Medulla oblongata (tissue), 1 donor: ENCODE measurements at regions not wholly inside any gene's neighbourhood (a gene's known extent, or its start where the extent isn't known, plus 50 kb on each side); places are given as distances from the start of the nearest gene placed in this dataset.
"Not testable (repeated sequence)": the region's sequence is repeated elsewhere in the genome, so short reads cannot be mapped to it uniquely, and the experiment has no call there.

Experiments
- DNase-seq: peaks from one replicate; pipeline ENCODE4 v3.0.0-alpha.2; 2015; ENCODE audit errors: extremely low spot score

DNA sequence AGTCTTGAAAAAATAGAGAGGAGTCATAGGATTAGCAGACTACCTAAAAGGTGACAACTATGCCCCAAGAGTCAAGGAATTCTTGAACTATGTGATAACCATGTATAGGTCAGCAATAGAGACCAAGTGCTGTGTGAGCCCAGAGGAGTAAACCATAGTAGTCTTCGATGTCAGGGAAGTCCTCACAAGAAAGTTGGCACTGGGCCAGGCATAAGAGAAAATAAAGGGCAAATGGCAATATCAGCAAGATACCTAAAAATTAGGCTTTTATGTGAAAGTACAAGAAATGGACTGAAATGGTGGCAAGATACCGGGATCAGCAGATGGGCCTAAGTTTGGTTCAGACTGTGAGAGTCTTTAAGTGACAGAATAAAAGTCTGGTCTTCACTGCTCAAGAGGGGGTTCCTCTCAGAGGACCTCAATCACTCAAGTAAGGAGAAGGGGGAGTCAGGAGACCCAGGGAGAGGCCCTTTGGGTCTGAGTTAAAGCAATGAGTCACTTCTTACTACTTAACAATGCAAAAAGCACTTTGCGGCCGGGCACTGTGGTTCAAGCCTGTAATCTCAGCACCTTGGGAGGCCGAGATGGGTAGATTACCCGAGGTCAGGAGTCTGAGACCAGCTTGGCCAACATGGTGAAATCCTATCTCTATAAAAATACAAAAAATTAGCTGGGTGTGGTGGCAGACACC lies 95.0 kb downstream of the TEX35 start:
- no peak for DNase-seq

DNA sequence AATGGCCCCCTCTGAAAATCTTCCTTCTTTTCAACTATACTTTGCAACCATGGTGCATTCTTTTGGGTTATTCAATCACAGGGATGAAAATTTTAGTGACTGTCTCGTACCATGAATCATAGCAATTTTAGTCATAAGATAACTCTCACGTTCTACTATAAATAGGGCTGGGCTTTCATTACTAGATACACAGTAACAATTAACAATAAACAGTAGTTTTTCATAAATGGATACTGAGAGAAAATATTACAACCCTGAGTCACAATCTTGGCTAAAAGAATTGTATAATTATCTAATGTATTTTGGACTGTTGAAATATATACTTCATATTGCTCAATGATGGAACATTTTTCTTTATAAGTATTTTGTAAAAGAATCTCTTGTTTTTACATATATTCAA lies 96.1 kb downstream of the TEX35 start:
- DNase-seq, result no peak

DNA sequence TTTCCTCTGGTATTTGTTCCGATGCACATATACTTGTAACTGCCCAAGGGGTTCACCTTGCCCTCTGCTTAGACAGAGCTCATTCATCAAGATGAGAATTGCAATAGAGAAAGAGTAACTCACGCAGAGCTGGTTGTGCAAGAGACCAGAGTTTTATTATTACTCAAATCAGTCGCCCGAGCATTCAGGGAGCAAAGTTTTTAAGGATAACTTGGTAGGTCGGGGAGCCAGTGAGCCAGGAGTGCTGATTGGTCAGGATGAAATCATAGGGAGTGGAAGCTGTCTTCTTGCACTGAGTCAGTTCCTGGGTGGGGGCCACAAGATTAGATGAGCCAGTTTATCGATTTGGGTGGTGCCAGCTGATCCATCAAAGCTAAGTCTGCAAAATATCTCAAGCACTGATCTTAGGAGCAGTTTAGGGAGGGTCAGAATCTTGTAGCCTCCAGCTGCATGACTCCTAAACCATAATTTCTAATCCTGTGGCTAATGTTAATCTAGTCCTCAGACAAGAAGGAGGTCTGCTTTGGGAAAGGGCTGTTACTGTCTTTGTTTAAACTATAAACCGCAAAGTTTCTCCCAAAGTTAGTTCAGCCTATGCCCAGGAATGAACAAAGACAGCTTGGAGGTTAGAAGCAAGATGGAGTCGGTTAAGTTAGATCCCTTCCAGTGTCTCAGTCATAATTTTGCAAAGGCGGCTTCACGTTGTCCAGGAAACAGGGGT lies 97.9 kb downstream of the TEX35 start:
- DNase-seq, result not testable (repeated sequence)

DNA sequence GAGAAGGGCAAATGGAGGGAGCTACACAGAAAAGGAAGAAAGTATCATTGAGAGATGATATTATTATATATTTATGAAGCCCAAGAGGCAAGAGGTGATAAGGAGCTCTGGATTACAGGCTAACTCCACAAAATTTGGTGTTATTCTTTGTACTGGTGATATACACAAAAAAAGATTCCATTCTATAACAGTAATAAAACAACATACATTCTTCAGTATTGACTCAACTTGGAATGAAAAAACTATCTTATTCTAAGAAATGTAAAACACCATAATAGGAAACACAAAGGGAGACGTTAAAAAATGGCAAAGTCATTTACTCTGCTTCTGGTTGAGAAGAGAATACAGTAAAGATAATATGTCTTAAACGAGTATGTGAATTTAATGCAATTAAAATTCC lies 99.4 kb downstream of the TEX35 start:
- no peak for DNase-seq

DNA sequence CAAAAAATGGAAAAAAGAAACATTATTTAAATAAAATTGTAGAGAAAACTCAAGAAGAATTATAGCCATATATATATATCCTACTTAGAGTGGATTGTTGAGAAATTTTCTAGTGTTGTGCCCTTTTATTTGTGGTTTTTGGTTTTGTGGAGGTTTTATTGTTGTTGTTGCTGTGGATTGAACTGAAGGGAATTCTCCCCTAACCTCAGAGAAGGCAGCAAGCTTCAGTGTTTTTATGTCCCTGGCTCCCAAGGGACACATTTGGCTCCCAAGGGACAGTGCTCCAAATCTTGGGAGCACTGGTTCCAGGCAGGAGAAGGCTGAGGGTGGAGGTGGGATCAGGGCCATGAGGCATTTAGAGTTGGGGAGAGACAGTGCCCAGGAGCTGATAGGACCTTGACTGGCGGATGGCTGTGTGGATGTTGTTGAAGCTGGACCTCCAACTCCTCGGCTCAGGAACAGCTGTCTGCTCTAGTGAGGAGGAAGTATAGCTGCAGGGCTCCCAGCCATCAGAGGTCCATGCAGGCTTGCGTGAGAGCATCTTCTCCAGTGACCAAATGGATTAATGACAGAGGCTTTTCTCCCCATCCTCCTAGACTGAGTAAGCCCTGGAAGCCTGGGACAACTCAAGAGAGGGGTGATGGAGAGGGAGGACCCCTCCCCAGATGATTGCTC lies 100.5 kb downstream of the TEX35 start:
- DNase-seq, result no peak

DNA sequence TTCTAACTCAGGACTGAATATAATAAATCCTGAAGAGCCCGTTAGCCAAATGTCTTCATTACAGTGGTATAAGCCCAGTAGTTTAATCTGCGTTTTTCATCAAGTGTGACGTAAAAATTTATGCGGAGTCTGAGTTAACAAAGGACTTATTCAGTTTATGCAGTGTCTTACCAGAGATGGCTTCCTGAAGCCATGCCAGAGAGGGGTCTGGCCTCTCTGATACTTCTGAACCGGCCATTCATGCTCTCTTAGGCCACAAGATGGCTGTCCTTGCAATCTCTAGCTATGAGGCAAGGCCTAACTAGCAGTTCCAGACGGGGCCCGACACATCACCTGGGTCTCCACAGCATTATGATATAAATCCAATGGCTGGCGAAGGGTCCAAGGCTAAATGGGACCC lies 101.4 kb downstream of the TEX35 start:
- no peak for DNase-seq

DNA sequence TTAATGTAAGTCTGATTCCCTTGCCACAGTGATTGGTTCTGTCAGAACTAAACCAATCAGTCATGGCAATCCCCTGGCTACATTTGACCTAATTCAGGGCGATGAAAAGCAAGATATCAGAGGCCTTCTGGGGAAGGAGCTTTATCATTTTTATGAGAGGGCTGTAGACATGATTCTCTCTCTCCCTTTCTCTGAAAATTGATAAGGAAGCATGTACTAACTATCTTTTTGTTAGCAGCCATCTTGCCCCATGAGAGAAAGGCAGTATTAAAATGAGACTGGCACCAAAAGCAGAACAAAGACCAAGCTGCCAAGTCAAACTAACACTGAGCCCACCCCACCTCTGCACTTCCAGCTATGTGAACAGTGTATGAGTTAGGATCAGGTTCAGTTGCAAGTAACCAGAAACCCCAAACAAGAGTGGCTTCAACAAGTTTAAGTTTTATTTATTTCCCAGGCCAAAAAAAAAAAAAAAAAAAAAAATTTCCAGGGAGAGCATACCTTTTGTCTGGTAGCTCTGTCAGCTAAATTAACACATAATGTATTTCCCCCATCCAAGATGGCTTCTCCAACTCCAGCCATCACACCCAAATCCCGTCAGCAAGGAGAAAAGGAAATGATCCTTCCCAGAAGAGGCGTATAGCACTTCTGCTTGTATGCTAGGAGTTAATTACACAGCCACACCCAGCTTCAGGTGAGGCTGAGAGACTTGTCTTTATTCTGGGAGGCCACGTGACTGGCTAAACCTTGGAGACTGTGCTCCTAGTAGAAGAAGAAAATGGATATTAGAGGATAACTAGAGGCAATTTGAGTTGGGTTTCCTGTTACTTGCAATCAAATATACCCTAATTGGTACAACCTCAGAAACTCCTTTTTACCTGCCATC lies 105.8 kb upstream of the RALGPS2 start:
- DNase-seq, result no peak

DNA sequence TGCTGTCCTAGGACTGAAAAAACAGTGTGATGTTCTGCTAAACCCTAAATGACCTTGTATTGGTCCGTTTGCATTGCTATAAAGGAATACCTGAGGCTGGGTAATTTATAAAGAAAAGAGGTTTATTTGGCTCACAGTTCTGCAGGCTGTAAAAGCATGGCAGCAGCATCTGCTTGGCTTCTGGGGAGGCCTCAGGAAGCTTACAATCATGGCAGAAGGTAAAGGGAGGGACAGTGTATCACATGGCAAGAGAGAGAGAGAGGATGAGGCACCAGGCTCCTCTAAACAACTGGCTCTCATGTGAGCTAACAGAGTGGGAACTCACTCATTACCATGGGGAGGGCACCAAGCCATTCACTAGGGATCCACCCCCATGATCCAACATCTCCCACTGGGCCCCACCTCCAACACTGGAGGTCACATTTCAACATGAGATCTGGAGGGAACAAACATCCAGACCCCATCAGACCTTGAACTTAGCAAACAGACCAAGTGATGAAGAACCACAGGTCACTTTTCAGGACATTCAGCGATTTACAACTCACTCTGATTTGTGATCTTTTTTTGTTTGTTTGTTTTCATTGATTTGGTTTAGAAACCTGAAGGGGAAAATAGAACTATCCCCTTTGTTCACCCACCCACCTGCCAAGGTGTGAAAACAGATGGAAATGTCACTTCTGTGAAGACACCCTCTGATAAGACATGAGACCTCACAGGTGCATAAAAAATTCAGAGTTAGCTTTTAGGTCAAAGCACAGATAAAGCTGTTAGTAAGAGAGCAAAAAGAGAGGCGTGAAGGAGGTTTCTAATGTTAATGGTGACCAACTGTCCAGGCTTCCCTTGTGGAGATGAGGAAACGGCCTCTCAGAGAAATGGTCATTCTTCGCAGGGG lies 104.2 kb upstream of the RALGPS2 start:
- no peak for DNase-seq

DNA sequence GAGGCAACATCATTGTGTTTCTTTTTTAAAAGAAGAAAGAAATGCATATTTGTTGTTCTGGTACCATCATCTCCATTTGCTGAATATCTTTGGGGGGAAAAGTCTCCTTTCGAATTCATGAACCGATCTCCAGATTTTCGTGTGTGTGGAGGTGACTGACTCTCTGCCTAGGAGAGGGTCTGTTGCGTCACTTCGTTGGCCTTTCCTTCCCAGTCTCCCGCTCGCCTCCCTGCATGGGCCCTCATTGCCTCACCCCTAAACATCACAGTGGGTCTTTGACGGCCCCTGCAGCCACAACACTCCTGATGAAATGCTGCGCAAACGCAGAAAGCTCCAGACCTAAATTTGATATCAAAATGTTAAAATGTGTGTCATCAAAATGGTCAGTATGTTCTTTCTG lies 103.2 kb upstream of the RALGPS2 start:
- no peak for DNase-seq

DNA sequence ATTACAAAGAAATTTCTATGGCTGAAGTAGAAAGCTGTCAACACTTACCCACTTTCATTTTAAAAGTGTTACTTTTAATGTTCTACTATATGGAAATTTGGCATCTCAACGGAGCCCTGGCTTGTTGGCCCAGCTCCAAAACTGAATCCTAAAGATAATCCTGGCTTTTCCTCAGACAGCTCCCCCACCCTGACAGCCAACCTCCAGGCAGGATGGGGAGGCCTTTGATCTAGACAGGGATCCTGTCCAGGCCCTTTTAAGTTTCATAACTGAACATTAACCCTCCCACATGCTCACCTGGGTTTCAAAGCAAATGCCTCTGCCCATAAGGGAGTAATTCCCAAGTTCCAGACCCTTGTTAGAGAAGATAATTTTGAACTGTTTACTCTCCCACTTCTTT lies 99.3 kb upstream of the RALGPS2 start:
- no peak for DNase-seq

DNA sequence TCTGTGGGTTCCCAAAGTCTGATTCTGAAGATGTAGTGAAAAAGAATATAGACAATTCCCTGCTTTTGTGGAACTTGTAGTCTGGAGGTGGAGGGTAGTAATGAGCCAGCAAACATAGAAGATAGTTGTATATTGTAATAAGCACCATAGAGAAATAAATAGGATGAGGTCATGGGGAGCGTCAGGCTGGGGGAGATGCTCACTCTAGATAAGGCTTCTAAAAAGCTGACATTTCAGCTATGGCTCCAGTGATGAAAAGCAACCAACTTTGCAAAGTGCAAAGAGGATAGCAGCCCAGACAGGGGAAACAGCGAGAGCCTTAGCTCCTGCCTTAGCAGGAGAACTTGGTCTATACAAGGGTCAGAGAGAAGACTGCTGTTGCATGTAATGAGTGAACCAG lies 98.0 kb upstream of the RALGPS2 start:
- DNase-seq, result no peak

DNA sequence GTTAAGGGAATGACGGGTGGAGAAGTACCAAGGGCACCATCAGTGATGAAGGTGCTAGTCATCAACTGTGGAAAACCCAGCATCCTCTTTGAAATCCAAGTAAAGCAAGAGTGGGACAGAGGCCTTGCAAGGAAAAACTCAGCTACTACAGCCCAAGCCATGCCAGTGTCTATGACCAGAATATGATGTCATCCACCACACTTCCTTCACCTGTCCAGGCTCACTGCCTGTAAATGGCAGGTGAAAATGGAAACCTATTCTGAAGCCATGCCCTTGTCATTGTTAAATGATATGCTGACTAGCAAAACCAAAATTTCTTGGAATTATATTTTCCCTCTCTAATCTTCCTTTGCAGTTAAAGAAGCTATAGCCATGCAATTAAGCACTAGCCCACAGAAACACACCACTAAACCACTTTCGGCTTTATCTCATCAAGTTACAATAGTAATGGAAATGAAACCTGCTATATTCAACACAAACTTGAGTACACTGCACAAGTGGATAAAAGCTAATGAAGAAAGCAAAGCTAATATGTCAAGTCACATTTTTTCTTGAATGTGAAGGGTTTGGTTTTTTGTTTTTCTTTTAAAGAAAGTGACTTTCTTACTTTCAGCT lies 96.3 kb upstream of the RALGPS2 start:
- DNase-seq, result no peak

DNA sequence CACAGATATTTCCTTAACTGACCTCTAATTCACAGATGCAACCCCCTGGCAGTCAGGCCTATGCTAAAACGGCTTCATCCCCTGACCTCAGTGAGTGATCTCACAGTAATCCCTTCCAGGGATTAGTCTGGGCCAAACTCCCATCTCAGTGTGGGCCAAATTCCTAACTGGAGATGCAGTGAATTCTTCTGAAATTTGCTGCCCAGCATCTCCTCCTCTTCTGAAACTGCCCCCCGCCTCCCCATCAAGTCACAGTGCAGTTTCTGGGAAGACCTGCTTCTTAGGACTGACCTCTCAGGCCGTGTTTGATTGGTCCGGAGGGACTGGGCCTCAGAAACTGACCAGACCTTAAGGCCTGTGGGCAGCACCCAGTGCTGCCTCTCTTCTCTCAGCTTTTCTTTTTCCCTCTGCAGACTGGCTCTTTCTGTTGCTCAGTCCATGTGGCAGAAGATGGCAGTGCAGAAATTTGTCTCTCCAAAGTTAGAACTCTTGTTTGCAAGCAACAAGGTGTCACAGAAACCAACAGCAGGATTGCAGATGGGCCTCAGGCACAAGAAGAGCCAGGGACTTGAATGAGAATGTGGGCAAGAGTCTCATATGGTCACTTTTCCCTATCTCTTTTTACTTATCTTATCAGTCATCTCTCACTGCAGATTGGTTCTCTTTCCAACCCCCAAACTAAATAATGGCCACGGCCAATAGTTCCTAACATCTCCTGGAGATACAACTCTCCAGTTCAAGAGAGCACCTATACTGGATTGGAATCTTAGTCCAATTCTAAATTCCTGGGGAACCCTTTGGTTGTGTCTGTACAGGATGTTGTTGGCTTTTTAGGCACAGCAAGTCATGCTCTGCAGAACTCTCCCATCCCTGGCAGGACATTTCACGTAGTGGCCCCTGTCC lies 95.5 kb upstream of the RALGPS2 start:
- DNase-seq, result no peak

DNA sequence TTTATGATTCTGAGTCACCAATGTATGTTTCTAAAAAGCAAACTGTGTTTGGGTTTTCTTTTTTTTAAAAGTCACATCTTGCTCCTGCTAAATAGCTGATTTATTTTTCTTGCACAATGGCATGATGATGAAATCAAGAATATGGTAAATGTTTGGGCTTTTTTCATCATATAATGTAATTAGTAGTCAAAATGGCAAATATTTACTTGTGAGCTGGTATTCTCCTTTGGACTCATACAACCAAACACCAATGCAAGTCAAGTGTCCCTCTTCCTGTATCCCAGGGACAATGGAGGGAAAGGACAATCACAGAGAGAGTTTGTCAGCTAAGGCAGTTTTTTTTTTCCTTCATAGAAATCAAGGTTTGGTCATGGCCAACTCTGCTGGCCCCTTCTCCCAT lies 94.6 kb upstream of the RALGPS2 start:
- DNase-seq, result no peak

DNA sequence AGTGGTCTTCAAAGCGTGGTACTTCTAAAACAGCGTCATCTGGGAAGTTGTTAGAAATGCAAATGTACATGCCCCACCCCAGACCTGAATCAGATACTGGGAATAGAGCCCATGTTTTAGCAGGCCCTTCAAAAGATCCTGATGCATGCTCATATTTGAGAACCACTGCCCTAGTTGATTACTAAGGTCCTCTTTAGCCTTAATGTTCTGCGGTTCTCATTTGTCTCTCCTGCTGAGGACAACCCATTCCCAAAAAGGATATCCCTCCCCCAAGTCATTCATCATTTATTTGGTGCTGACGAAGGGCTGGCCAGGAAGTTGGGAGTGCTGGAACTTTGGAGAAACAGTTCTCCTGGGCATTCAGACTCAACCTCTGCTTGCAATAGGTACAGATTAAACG lies 92.4 kb upstream of the RALGPS2 start:
- DNase-seq, result no peak

DNA sequence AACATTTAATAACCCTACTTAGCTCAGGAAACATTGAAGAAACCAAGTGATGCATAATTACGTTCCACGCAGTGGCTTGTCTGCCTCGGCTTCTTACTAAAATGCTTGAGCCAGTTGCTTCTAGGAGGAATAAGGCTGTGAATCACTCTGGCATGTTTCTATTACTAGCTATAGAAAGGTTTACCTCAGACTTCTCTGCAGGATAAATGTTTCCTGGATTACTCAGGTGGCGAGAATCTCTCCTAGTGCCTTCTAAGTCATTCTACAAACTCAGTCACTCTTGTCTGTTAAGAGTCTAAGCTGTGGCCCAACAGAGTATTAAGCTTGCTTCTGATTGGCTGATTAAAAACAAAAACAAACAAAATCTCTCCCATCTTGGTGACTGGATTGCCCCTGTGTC lies 92.0 kb upstream of the RALGPS2 start:
- no peak for DNase-seq

DNA sequence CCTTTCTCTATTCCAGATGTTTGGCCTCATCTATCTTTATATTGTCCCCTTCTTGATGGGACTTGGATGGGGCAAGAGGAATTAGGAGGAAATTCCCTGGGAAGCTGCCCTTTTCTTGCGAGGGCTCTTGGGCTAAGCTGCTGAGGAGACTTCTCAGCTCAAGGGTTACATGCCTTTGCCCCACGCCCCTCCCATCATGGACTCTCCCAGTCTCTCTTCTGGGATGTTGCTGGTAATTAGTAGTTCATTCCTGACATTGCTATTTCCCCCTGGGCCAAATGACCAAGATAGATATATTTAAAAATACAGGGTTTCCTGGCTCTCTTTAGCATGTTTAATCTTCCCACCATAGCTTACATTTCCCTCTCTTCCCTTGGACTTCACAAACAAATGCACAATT lies 90.6 kb upstream of the RALGPS2 start:
- DNase-seq, result no peak

DNA sequence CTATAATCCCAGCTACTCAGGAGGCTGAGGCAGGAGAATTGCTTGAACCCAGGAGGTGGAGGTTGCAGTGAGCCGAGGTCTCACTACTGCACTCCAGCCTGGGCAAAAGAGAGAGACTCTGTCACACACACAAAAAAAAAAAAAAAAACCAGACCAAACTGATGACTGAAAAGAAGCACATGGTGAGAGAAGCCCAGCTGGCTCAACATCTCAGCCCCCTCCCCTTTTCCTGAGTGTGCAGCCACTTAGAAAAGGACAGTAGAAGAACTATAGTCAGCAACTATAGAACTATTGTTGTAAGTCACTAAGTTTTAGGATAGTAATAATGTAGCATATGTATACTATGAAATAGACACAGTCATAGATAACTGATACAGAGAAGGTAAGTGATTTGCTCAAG lies 87.2 kb upstream of the RALGPS2 start:
- DNase-seq, result no peak

DNA sequence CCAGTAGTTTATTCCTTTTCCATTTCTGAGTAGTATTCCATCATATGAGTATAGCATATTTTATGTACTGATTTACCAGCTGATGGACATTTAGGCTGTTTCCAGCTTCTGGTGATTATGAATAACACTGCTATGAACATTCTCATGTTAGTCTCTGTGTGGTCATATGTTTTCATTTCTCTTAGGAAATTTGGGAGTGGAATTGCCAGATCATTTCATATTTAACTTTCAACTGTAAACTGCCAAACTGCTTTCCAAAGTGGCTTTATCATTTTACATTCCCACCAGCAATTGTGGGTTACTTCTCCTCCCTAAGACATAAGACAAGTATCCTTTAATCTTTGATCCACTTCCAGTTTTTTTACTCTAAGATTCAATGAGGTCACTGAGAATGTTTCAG lies 85.7 kb upstream of the RALGPS2 start:
- no peak for DNase-seq

DNA sequence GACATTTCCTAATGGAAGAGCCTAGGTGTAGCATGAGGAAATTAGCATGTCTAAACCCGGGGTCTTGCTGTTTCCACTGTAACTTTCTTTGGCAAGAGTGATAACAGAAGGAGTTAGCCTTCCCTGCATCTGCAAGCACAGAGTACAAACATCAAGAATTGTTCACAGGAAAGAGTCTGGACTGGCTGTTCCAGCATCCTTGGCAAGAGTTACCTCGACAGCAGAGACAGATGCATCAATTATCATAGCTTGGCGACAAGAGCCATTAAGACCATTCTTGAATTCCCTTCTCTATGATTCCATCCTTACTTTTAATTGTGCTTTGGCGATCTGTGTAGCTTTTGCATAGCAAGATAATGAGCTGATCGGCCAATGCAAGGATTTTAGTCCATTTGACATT lies 82.8 kb upstream of the RALGPS2 start:
- no peak for DNase-seq
